ENCODE measurements at regions not wholly inside any gene's neighbourhood (a gene's known extent, or its start where the extent isn't known, plus 50 kb on each side); places are given as distances from the start of the nearest gene placed in this dataset.

DNA sequence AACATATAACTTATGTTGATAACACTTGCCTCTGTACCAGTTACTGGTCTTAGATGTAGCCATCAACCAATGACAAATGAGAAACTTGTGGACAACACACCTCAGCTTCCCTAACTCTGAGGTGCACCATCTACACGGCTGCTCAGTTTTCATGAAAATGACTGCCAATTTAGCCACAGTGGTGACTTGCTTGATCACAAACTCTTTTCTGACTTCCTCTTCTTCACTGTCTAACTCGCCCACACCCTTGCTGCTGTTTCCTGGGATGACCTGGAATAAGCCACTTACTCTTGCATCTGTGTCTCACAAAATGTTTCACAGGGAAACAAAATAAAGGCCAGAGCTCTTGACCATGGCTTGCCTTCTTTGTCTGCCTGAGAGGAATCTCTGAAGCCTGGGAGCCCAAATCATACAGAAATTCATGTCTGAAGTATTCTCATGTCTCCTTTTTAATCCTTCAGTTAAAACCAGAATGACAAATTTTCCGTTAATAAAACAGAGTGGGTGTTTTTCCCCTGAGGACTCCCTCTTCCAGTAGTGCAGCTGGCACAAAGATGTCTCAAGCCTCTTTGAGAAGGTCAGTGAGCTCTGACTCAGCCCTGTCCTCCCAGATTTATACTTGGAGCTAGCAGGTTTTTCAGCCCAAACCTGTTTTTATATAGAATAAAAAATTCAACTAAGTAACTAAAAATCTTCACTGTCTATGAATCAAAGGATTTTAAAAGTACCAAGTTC, 126.5 kb upstream of the PAM start:
- no peak for TF ChIP-seq CTCF (IDR thresholded peaks at IDR 0.05)

GRCh38 chr5:102629827-102630605, 125.1 kb upstream of the PAM start:
- TF ChIP-seq CTCF (IDR thresholded peaks at IDR 0.05): no peak

DNA sequence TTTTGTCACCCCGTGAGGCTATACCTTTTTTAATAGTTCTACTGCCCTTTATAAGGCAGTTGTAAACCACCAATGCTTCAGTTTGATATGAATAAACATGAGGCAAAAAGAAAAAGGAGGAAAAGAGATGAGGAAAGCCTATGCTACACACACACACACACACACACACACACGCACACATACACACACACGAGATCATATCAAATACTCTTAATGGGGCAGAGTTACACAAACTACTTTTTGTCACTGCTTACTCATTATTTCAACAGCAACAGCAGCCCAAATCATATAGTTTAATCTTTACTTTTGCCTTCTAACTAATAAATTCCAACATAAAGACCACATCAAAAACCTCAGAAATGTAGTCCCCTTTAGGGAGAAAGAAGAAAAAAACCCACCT, 116.8 kb upstream of the PAM start:
- no peak for TF ChIP-seq CTCF (IDR thresholded peaks at IDR 0.05)

DNA sequence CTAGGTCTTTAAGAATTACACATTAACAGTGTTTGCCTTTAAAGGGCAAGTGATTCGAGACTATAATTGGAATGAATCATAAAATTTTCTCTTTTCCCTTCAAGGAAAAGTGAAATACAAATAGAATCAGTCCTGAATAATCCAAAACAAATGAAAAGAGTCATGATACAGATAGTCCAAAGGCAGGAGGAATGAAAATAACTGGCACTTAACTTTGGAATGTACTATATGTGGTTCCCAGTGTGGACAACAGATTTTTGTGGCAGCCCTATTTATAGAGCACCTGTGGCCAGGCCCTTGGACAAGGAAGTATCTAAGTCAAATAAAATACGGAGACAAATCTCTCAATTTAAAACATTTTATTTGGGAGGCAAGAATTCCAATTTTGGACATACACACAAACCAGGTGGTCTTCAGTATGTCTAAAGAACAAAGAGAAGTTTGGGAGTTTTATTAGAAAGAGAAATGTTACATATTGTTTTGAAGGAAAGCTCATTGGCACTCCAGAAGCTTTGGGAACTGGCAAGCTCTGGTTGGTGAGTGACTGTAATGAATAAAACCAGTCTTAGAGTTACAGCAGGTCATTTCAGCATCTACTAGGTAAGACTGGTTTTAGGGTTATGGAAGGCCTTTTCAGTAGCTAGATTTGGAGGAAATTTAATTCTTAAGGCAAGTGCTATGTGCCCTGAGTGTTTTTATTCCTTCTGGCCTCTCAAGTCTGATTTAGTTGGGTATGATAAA, 116.0 kb upstream of the PAM start:
- no peak for TF ChIP-seq CTCF (IDR thresholded peaks at IDR 0.05)

GRCh38 chr5:102649731-102650130, 105.4 kb upstream of the PAM start:
- TF ChIP-seq CTCF (IDR thresholded peaks at IDR 0.05): no peak

DNA sequence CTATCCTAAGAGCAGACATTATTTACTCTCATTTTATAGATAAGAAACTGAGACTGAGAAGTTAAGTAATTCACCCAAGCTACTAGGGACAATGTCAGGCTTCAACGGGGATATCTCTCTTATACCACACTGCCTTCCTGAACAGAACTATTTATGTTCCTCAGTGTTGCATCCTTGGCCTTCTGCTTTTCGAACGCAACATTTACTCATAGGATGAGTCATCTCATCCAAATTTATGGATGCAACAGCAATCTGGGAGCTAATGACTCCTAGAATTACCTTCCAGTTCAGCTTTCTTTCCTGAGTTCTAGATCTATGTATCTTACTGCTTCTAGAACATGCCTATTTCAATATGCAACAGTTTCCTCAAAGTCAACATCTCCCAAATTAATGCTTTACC, 103.6 kb upstream of the PAM start:
- TF ChIP-seq CTCF (IDR thresholded peaks at IDR 0.05): no peak

GRCh38 chr5:102654559-102655349, 100.4 kb upstream of the PAM start:
- no peak for TF ChIP-seq CTCF (IDR thresholded peaks at IDR 0.05)

Measured in LNCAP (cell line).